ENCODE measurements at regions not wholly inside any gene's neighbourhood (a gene's known extent, or its start where the extent isn't known, plus 50 kb on each side); places are given as distances from the start of the nearest gene placed in this dataset.

DNA sequence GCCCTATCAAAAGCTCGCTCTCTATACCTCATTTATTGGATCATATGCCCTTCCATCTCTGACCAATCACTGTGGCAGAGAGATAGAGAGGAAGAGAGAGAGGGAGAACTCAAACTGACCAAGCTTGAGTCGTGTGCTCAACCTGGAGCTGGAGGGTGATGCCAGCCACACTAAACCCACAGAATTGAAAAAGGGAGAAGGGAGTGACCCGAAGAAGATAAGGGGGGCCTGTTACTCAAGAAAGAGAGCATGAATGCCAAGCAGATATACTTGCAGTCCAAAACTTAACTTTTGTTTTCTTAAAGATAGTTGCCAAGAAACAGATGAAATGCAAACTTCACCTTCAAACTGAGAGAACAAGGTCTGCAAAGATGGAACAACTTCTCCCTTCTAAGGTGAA, 112.7 kb downstream of the BTG1 start:
- TF ChIP-seq, protein P1, sequence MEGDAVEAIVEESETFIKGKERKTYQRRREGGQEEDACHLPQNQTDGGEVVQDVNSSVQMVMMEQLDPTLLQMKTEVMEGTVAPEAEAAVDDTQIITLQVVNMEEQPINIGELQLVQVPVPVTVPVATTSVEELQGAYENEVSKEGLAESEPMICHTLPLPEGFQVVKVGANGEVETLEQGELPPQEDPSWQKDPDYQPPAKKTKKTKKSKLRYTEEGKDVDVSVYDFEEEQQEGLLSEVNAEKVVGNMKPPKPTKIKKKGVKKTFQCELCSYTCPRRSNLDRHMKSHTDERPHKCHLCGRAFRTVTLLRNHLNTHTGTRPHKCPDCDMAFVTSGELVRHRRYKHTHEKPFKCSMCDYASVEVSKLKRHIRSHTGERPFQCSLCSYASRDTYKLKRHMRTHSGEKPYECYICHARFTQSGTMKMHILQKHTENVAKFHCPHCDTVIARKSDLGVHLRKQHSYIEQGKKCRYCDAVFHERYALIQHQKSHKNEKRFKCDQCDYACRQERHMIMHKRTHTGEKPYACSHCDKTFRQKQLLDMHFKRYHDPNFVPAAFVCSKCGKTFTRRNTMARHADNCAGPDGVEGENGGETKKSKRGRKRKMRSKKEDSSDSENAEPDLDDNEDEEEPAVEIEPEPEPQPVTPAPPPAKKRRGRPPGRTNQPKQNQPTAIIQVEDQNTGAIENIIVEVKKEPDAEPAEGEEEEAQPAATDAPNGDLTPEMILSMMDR (IDR thresholded peaks at IDR 0.05) = no peak
- no peak for TF ChIP-seq POLR2AphosphoS5 (IDR thresholded peaks at IDR 0.05)
